ENCODE measurements at regions not wholly inside any gene's neighbourhood (a gene's known extent, or its start where the extent isn't known, plus 50 kb on each side); places are given as distances from the start of the nearest gene placed in this dataset.

- no peak for TF ChIP-seq CTCF (IDR thresholded peaks at IDR 0.05; ENCODE audit: unreplicated experiment)
- DNase-seq (ENCODE audit: low spot score in 2 of 2, unreplicated experiment in 2 of 2), result no peak
- Mint-ChIP-seq H3K36me3 (no peaks in the 10 kb centered on the region), H3K27me3 (ENCODE audit: low read depth) (peaks cover 28% of the 10 kb centered on the region), H3K9me3 (no peaks in the 10 kb centered on the region), H3K27ac (no peak overlapping the region), H3K4me3 (no peak overlapping the region), H3K4me1 (peaks cover 31% of the 10 kb centered on the region)
Measured at GRCh38 chr16:86672179-86672863, 94.0 kb downstream of the FOXL1 start.

GRCh38 chr16:86673090-86673955, 95.0 kb downstream of the FOXL1 start:
- DNase-seq (ENCODE audit: low spot score in 2 of 2, unreplicated experiment in 2 of 2), result no peak
- Mint-ChIP-seq H3K4me3 (no peak overlapping the region), H3K27ac (no peak overlapping the region), H3K9me3 (no peaks in the 10 kb centered on the region), H3K36me3 (no peaks in the 10 kb centered on the region), H3K4me1 (peaks cover 27% of the 10 kb centered on the region), H3K27me3 (ENCODE audit: low read depth) (peaks cover 23% of the 10 kb centered on the region)
- no peak for TF ChIP-seq CTCF (IDR thresholded peaks at IDR 0.05; ENCODE audit: unreplicated experiment)

- H3K4me1 Mint-ChIP-seq, result peaks cover 26% of the 10 kb centered on the region
- H3K4me3 Mint-ChIP-seq, result no peak overlapping the region
- H3K36me3 Mint-ChIP-seq, result no peaks in the 10 kb centered on the region
- H3K27ac Mint-ChIP-seq, result no peak overlapping the region
- TF ChIP-seq CTCF (IDR thresholded peaks at IDR 0.05; ENCODE audit: unreplicated experiment), result no peak
- H3K27me3 Mint-ChIP-seq (ENCODE audit: low read depth), result peaks cover 18% of the 10 kb centered on the region
- H3K9me3 Mint-ChIP-seq, result no peaks in the 10 kb centered on the region
- no peak for DNase-seq (ENCODE audit: low spot score in 2 of 2, unreplicated experiment in 2 of 2)
Measured at GRCh38 chr16:86673956-86674453, 95.7 kb downstream of the FOXL1 start.

- no peak for DNase-seq (ENCODE audit: low spot score in 2 of 2, unreplicated experiment in 2 of 2)
- Mint-ChIP-seq H3K27ac (no peak overlapping the region), H3K9me3 (no peaks in the 10 kb centered on the region), H3K36me3 (no peaks in the 10 kb centered on the region), H3K27me3 (ENCODE audit: low read depth) (peaks cover 7% of the 10 kb centered on the region), H3K4me3 (no peak overlapping the region), H3K4me1 (peaks cover 27% of the 10 kb centered on the region)
- no peak for TF ChIP-seq CTCF (IDR thresholded peaks at IDR 0.05; ENCODE audit: unreplicated experiment)
Measured at GRCh38 chr16:86676254-86676670, 97.9 kb downstream of the FOXL1 start.

- Mint-ChIP-seq H3K4me1 (peaks cover 20% of the 10 kb centered on the region), H3K27ac (no peak overlapping the region), H3K27me3 (ENCODE audit: low read depth) (peaks cover 16% of the 10 kb centered on the region), H3K9me3 (no peaks in the 10 kb centered on the region), H3K4me3 (no peak overlapping the region), H3K36me3 (no peaks in the 10 kb centered on the region)
- DNase-seq (ENCODE audit: low spot score in 2 of 2, unreplicated experiment in 2 of 2), result no peak
- TF ChIP-seq CTCF (IDR thresholded peaks at IDR 0.05; ENCODE audit: unreplicated experiment), result no peak
Measured at GRCh38 chr16:86679490-86679889, 101.1 kb downstream of the FOXL1 start.
